ENCODE measurements at regions not wholly inside any gene's neighbourhood (a gene's known extent, or its start where the extent isn't known, plus 50 kb on each side); places are given as distances from the start of the nearest gene placed in this dataset.

DNA sequence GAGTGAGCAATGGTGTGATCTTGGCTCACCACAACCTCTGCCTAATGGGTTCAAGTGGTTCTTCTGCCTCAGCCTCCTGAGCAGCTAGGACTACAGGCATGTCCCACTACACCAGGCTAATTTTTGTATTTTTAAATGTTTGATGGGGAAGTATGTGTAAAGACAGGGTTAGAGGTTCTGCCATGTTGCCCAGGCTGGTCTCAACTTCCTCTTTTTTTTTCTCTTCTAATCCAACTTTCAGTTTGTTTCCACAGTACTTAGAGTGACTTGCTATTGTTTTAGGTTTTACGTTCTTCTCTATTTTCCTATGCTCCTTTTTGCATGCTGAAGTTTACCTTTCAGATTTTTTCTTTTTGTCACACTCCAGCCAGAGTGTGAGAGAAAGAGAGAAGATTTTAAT, 1433.0 kb downstream of the UQCRFS1 start:
- TF ChIP-seq POLR2A (IDR thresholded peaks at IDR 0.05) (no peak), CTCF (IDR thresholded peaks at IDR 0.05) (no peak)
